Activated CD8-positive, alpha-beta memory T cell treated with anti-CD3 and anti-CD28 coated beads for 48 hours (primary cell): ENCODE measurements at regions not wholly inside any gene's neighbourhood (a gene's known extent, or its start where the extent isn't known, plus 50 kb on each side); places are given as distances from the start of the nearest gene placed in this dataset.

Experiments
- DNase-seq, 3 experiments: peaks; one replicate each; pipeline ENCODE4 v3.0.0-alpha.2; 2020; ENCODE audit warnings: low read depth in 2 of 3, low spot score in 2 of 3

GRCh38 chr5:18872978-18873377 is 1115.0 kb downstream of the CDH18 start:
- no peak for DNase-seq

GRCh38 chr5:18876565-18876964 is 1111.4 kb downstream of the CDH18 start:
- no peak for DNase-seq

GRCh38 chr5:18881615-18882014 is 1106.4 kb downstream of the CDH18 start:
- no peak for DNase-seq

- no peak for DNase-seq
Observed at GRCh38 chr5:18882154-18882553, 1105.8 kb downstream of the CDH18 start.

GRCh38 chr5:18888821-18889220 is 1099.2 kb downstream of the CDH18 start:
- DNase-seq: no peak

- DNase-seq: no peak
Observed at GRCh38 chr5:18900644-18901043, 1087.4 kb downstream of the CDH18 start.

- no peak for DNase-seq
Observed at GRCh38 chr5:18920966-18921365, 1067.0 kb downstream of the CDH18 start.

- DNase-seq: no peak
Observed at GRCh38 chr5:18932081-18932480, 1055.9 kb downstream of the CDH18 start.

- no peak for DNase-seq
Observed at GRCh38 chr5:18944771-18945170, 1043.2 kb downstream of the CDH18 start.

GRCh38 chr5:18954239-18954638 is 1033.8 kb downstream of the CDH18 start:
- DNase-seq: no peak

GRCh38 chr5:18959535-18959934 is 1028.5 kb downstream of the CDH18 start:
- no peak for DNase-seq

- no peak for DNase-seq
Observed at GRCh38 chr5:18961234-18961633, 1026.8 kb downstream of the CDH18 start.

GRCh38 chr5:18965893-18966292 is 1022.1 kb downstream of the CDH18 start:
- DNase-seq: no peak

GRCh38 chr5:18967637-18968036 is 1020.4 kb downstream of the CDH18 start:
- no peak for DNase-seq

GRCh38 chr5:18968966-18969365 is 1019.0 kb downstream of the CDH18 start:
- no peak for DNase-seq

GRCh38 chr5:18970000-18970399 is 1018.0 kb downstream of the CDH18 start:
- no peak for DNase-seq

GRCh38 chr5:18972177-18972576 is 1015.8 kb downstream of the CDH18 start:
- no peak for DNase-seq

GRCh38 chr5:18975624-18976023 is 1012.4 kb downstream of the CDH18 start:
- DNase-seq: no peak

GRCh38 chr5:18977880-18978279 is 1010.1 kb downstream of the CDH18 start:
- DNase-seq: no peak

GRCh38 chr5:18984559-18985080 is 1003.4 kb downstream of the CDH18 start:
- no peak for DNase-seq

GRCh38 chr5:18985171-18985758 is 1002.7 kb downstream of the CDH18 start:
- no peak for DNase-seq

GRCh38 chr5:18987101-18987500 is 1000.9 kb downstream of the CDH18 start:
- DNase-seq: no peak

- DNase-seq: no peak
Observed at GRCh38 chr5:18990852-18991251, 997.1 kb downstream of the CDH18 start.
